HL-60 (cell line): ENCODE measurements at regions not wholly inside any gene's neighbourhood (a gene's known extent, or its start where the extent isn't known, plus 50 kb on each side); places are given as distances from the start of the nearest gene placed in this dataset.
A peak's percentile ranks its signal among the peaks of the same experiment; 100 is the strongest.

Source experiments
- DNase-seq, 2 experiments: peaks; one replicate each; pipeline ENCODE4 v3.0.0-alpha.2; 2010 to 2020; ENCODE audit warnings: low read depth in 1 of 2, low spot score in 1 of 2
- H3K27ac ChIP-seq: fragments of 250-450 bp; sonication (Bioruptor Pico); replicated peaks from 2 replicates; pipeline ENCODE4 v1.5.1; 2020; ENCODE audit warnings: mild to moderate bottlenecking, moderate library complexity
- H3K27me3 ChIP-seq: fragments of 250-450 bp; sonication (Bioruptor Pico); 2 replicates; pipeline ENCODE4 v1.5.1; 2021; ENCODE audit warnings: mild to moderate bottlenecking, moderate library complexity; ENCODE audit not compliant: insufficient read depth, poor library complexity, severe bottlenecking
- H3K4me3 ChIP-seq: replicated peaks from 2 replicates; pipeline ENCODE4 v1.5.1; 2011; ENCODE audit warnings: mild to moderate bottlenecking, control low read depth, low read length; ENCODE audit not compliant: insufficient read depth
- CTCF ChIP-seq: IDR thresholded peaks from one replicate; pipeline ENCODE4 v1.5.1; 2011; ENCODE audit warnings: low read length, control low read depth, inconsistent platforms; ENCODE audit not compliant: insufficient read depth
- GABPA ChIP-seq: IDR thresholded peaks from 2 replicates; pipeline ENCODE4 v1.6.1; 2012; ENCODE audit warnings: low read depth
- POLR2AphosphoS5 ChIP-seq: IDR thresholded peaks from 2 replicates; pipeline ENCODE4 v1.6.1; 2012; ENCODE audit warnings: low read depth
- REST ChIP-seq: IDR thresholded peaks from 2 replicates; pipeline ENCODE4 v1.6.1; 2012; ENCODE audit warnings: low read depth; ENCODE audit not compliant: insufficient replicate concordance
- SPI1 ChIP-seq: IDR thresholded peaks from 2 replicates; pipeline ENCODE4 v1.6.1; 2012; ENCODE audit warnings: low read depth, mild to moderate bottlenecking, borderline replicate concordance

GRCh38 chr16:59242556-59242955 lies 508.4 kb upstream of the GOT2 start:
- no peak for DNase-seq

GRCh38 chr16:59238246-59238645 lies 504.1 kb upstream of the GOT2 start:
- no peaks in the 10 kb centered on the region for H3K27me3 ChIP-seq
- H3K27ac ChIP-seq, result no peak overlapping the region
- TF ChIP-seq CTCF (no peak), POLR2AphosphoS5 (no peak), GABPA (no peak), SPI1 (peak; percentile 24; the same call in 1 of the 2 replicates), REST (no peak)
- H3K4me3 ChIP-seq, result no peak overlapping the region
- no peak for DNase-seq

More at GRCh38 chr16:59242556-59242955, 508.4 kb upstream of the GOT2 start:
- H3K27ac ChIP-seq, result no peak overlapping the region
- H3K27me3 ChIP-seq, result no peaks in the 10 kb centered on the region
- no peak for TF ChIP-seq SPI1
- no peak for TF ChIP-seq POLR2AphosphoS5
- TF ChIP-seq GABPA, result no peak
- no peak for TF ChIP-seq REST
- no peak for TF ChIP-seq CTCF
- no peak overlapping the region for H3K4me3 ChIP-seq

GRCh38 chr16:59236804-59237458 lies 502.8 kb upstream of the GOT2 start:
- no peaks in the 10 kb centered on the region for H3K27me3 ChIP-seq
- no peak for TF ChIP-seq CTCF
- TF ChIP-seq GABPA, result no peak
- no peak for TF ChIP-seq REST
- no peak for TF ChIP-seq POLR2AphosphoS5
- no peak for TF ChIP-seq SPI1
- H3K4me3 ChIP-seq, result no peak overlapping the region
- no peak overlapping the region for H3K27ac ChIP-seq
- no peak for DNase-seq
